ENCODE measurements at regions not wholly inside any gene's neighbourhood (a gene's known extent, or its start where the extent isn't known, plus 50 kb on each side); places are given as distances from the start of the nearest gene placed in this dataset.
"Not testable (repeated sequence)": the region's sequence is repeated elsewhere in the genome, so short reads cannot be mapped to it uniquely, and the experiment has no call there.

GRCh38 chr9:110130791-110131416 is 77.1 kb downstream of the C9orf152 start:
- DNase-seq: no peak
- TF ChIP-seq POLR2A (IDR thresholded peaks at IDR 0.05; ENCODE audit: low read length) (no peak), GATA1 (IDR thresholded peaks at IDR 0.05; ENCODE audit: low read depth, low read length) (no peak)

GRCh38 chr9:110131499-110131898 is 76.5 kb downstream of the C9orf152 start:
- no peak for DNase-seq
- TF ChIP-seq GATA1 (IDR thresholded peaks at IDR 0.05; ENCODE audit: low read depth, low read length) (no peak), POLR2A (IDR thresholded peaks at IDR 0.05; ENCODE audit: low read length) (no peak)

DNA sequence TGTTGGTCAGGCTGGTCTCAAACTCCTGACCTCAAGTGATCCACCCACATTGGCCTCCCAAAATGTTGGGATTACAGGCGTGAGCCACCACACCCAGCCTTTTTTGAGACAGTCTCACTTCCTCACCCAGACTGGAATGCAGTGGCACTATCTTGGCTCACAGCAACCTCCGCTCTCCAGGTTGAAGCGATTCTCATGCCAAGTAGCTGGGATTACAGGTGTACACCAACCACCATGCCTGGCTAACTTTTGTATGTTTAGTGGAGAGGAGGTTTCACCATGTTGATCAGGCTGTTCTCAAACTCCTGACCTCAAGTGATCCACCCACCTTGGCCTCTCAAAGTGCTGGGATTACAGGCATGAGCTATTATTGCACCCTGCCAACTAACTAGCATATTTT is 75.4 kb downstream of the C9orf152 start:
- not testable (repeated sequence) for DNase-seq

DNA sequence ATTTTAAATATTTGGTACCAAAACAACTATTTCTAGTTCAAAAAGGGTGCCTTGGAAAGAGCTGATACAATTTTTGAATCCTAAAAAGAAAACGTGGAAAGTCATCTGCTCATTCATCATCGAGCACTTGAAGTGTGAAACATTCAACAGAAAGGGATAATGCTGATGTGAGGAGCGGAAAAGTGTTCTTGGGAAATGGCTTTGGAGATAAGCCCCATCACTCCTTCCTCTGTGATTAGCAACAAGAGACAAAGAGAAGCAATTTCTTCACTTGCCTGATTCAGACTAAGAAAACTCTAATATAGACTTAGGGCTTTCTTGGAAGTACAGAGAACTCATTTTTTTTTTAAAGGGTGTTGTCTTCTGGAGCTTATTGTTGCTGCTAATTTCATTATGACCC is 74.9 kb downstream of the C9orf152 start:
- TF ChIP-seq GATA1 (IDR thresholded peaks at IDR 0.05; ENCODE audit: low read depth, low read length): no peak
- no peak for TF ChIP-seq POLR2A (IDR thresholded peaks at IDR 0.05; ENCODE audit: low read length)

GRCh38 chr9:110133608-110134210 is 74.2 kb downstream of the C9orf152 start:
- no peak for DNase-seq
- TF ChIP-seq GATA1 (IDR thresholded peaks at IDR 0.05; ENCODE audit: low read depth, low read length) (no peak), POLR2A (IDR thresholded peaks at IDR 0.05; ENCODE audit: low read length) (no peak)

More for the DNA sequence above, 74.9 kb downstream of the C9orf152 start:
- no peak for DNase-seq

GRCh38 chr9:110135846-110136245 is 72.1 kb downstream of the C9orf152 start:
- DNase-seq: no peak
- TF ChIP-seq GATA1 (IDR thresholded peaks at IDR 0.05; ENCODE audit: low read depth, low read length) (no peak), POLR2A (IDR thresholded peaks at IDR 0.05; ENCODE audit: low read length) (no peak)

DNA sequence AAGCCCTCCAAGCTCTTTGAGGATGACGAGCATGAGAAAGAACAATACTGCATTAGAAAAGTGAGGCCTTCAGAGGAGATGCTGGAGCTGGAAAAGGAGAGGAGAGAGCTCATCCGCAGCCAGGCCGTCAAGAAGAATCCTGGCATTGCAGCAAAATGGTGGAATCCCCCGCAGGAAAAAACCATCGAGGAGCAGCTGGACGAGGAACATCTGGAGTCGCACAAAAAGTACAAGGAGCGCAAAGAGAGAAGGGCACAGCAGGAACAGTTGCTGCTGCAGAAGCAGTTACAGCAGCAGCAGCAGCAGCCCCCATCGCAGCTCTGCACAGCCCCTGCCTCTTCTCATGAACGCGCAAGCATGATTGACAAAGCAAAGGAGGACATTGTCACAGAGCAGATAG is 71.2 kb downstream of the C9orf152 start:
- no peak for DNase-seq
- TF ChIP-seq POLR2A (IDR thresholded peaks at IDR 0.05; ENCODE audit: low read length) (no peak), GATA1 (IDR thresholded peaks at IDR 0.05; ENCODE audit: low read depth, low read length) (no peak)

GRCh38 chr9:110140276-110140675 is 67.7 kb downstream of the C9orf152 start:
- no peak for DNase-seq
- no peak for TF ChIP-seq GATA1 (IDR thresholded peaks at IDR 0.05; ENCODE audit: low read depth, low read length)
- no peak for TF ChIP-seq POLR2A (IDR thresholded peaks at IDR 0.05; ENCODE audit: low read length)

DNA sequence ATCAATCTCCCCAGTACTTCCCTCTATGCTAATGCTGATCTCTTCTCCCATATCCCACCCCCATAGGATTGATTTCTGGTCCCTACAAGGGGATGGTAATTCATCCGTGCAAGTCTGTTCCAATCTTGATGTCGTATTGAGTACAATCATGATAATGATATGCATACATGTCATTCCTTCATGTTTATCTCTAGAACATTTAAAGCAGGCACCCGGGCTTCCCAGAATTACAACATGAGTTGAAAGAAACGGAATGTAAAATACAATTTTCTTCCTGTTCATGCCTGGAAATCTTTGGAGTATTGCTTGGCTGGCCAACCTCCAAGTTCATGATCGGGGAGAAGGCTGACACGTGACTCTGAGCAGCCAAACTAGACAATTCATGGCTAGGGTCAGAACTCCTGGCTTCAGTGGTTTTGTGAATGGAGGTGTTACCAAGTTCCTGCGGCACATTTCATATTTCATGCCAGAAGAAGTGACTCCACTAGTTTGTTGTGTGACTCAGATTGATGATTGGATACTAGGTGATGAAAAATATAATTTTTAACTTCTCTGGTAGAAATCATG is 66.6 kb downstream of the C9orf152 start:
- DNase-seq: no peak
- no peak for TF ChIP-seq POLR2A (IDR thresholded peaks at IDR 0.05; ENCODE audit: low read length)
- TF ChIP-seq GATA1 (IDR thresholded peaks at IDR 0.05; ENCODE audit: low read depth, low read length): no peak

DNA sequence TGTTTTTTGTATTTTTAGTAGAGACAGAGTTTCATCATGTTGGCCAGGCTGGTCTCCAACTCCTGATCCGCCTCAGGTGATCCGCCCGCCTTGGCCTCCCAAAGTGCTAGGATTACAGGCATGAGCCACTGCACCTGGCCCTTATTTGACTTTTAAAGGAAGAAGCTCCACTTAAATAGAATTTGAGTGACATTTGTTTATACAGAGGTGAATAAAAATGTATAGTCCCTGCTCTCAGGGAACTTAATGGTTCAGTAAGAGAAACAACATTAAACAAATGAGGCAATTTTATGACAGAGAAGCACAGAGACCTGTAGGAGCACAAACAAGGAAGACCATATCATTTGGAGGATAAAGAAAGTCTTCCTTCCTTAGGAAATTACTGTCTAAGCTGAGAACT is 65.7 kb downstream of the C9orf152 start:
- no peak for DNase-seq
- no peak for TF ChIP-seq GATA1 (IDR thresholded peaks at IDR 0.05; ENCODE audit: low read depth, low read length)

DNA sequence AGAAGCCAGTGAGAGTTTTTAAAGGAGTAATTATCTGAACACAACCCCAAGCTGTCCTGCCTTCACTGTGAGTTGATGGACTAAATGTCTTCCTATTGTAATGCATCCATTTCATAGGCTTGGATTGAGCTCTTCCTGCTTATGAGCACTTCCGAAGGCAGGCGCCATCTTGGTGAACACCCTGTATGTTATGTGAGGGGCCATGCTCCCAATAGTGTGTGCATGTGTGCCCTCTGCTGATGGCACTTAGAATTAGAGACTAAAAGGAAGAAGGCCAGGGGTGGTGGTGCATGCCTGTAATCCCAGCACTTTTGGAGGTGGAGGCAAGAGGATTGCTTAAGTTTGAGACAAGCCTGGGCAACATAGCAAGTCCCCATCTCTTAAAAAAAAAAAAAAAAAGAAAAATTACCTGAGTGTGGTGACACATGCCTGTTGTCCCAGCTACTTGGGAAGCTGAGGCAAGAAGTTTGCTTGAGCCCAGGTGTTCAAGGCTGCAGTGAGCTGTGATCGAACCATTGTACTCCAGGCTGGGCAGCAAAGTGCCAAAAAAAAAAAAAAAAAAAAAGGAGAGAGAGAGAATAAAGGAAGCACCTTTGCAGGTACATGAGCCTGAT is 65.0 kb downstream of the C9orf152 start:
- TF ChIP-seq POLR2A (IDR thresholded peaks at IDR 0.05; ENCODE audit: low read length) (no peak), GATA1 (IDR thresholded peaks at IDR 0.05; ENCODE audit: low read depth, low read length) (no peak)
- peak; percentile 36 to 39 for DNase-seq

- DNase-seq: no peak
Observed at GRCh38 chr9:110143485-110143884, 64.5 kb downstream of the C9orf152 start.

DNA sequence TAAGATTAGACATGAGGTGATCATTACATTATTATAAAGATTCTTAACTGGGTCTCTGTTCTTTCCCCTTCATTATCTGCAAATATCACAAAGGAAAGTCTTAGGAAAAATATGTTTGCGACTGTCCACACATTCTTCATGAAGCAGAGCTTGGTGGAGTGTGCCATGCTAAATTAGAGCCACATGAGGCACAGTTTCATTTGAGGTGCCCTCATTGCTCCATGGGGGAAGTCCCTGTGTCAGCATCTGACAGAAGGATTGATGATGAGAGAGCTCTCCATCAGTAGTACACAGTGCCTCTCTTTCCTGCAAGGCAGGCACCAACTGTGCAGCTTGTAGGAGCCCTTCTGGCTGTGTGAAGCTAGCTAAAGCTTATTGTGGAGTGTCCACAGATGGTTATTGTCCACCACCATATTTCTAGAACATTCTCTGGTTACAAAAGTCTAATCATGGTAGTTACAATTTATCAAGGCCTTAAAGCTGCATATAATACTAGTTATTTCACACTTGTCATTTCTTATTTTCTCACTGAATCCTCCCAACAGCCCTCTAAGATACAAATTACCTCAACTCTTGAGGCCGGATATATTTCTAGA is 63.9 kb downstream of the C9orf152 start:
- peak in 1 of 2 experiments; percentile 42 for DNase-seq
- no peak for TF ChIP-seq GATA1 (IDR thresholded peaks at IDR 0.05; ENCODE audit: low read depth, low read length)
- TF ChIP-seq POLR2A (IDR thresholded peaks at IDR 0.05; ENCODE audit: low read length): no peak

More at GRCh38 chr9:110143485-110143884, 64.5 kb downstream of the C9orf152 start:
- TF ChIP-seq GATA1 (IDR thresholded peaks at IDR 0.05; ENCODE audit: low read depth, low read length): no peak

DNA sequence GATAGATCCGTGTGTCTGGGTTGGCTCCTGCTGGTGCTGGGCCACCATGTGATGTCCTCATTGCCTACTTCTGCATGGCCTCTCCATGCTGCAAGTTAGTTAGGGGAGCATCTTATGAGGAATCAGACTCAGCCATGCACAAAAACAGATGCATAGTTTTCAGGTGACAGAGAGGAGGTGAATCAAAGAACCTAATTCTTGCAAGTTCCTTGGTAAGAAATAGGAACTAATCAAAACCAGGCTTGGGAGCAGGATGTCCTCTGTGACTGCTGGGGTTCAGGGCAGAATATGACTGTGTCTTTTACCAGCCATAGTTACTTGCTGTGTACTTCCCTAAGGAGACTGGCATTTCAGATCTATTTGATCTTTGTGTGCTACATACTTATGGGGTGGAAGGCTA is 61.6 kb downstream of the C9orf152 start:
- DNase-seq: no peak
- no peak for TF ChIP-seq GATA1 (IDR thresholded peaks at IDR 0.05; ENCODE audit: low read depth, low read length)
- no peak for TF ChIP-seq POLR2A (IDR thresholded peaks at IDR 0.05; ENCODE audit: low read length)
